ENCODE measurements at regions not wholly inside any gene's neighbourhood (a gene's known extent, or its start where the extent isn't known, plus 50 kb on each side); places are given as distances from the start of the nearest gene placed in this dataset.

- H3K4me2 ChIP-seq (ENCODE audit: control insufficient read depth, extremely low read depth, insufficient read depth, low read depth, low read length): no peak overlapping the region
- H3K9me3 ChIP-seq (ENCODE audit: control insufficient read depth, low read depth, low read length): no peaks in the 10 kb centered on the region
- H3K4me1 ChIP-seq (ENCODE audit: control insufficient read depth, extremely low read depth, insufficient read depth, low read length): no peaks in the 10 kb centered on the region
- no peak overlapping the region for H2AFZ ChIP-seq (ENCODE audit: control insufficient read depth, low read length)
- FAIRE-seq (no peak), DNase-seq (ENCODE audit: low read depth, low spot score) (no peak)
- TF ChIP-seq EZH2 (IDR thresholded peaks at IDR 0.05; ENCODE audit: low read length): no peak
- TF ChIP-seq, protein P1, sequence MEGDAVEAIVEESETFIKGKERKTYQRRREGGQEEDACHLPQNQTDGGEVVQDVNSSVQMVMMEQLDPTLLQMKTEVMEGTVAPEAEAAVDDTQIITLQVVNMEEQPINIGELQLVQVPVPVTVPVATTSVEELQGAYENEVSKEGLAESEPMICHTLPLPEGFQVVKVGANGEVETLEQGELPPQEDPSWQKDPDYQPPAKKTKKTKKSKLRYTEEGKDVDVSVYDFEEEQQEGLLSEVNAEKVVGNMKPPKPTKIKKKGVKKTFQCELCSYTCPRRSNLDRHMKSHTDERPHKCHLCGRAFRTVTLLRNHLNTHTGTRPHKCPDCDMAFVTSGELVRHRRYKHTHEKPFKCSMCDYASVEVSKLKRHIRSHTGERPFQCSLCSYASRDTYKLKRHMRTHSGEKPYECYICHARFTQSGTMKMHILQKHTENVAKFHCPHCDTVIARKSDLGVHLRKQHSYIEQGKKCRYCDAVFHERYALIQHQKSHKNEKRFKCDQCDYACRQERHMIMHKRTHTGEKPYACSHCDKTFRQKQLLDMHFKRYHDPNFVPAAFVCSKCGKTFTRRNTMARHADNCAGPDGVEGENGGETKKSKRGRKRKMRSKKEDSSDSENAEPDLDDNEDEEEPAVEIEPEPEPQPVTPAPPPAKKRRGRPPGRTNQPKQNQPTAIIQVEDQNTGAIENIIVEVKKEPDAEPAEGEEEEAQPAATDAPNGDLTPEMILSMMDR (optimal IDR thresholded peaks at IDR 0.05 in 1 of 3, IDR thresholded peaks at IDR 0.05 in 1 of 3, conservative IDR thresholded peaks at IDR 0.05 in 1 of 3; ENCODE audit: extremely low read depth in 1 of 3, insufficient read depth in 2 of 3, low read length in 3 of 3): no peak
- no peak overlapping the region for H3K4me3 ChIP-seq (ENCODE audit: control insufficient read depth in 2 of 3, extremely low read depth in 1 of 3, insufficient read depth in 2 of 3, low read depth in 1 of 3, low read length in 3 of 3)
- peaks cover 3% of the 10 kb centered on the region for H3K27me3 ChIP-seq (ENCODE audit: control insufficient read depth, extremely low read depth, insufficient read depth, low read length)
- no peaks in the 10 kb centered on the region for H3K9me1 ChIP-seq (ENCODE audit: control insufficient read depth, extremely low read depth, insufficient read depth, low read length)
- no peak overlapping the region for H3K9ac ChIP-seq (ENCODE audit: control insufficient read depth, extremely low read depth, insufficient read depth, low read length)
- dilution Hi-C loops (cut with MboI; ENCODE audit: extremely low pct_ligation_motif_present, low sequenced_read_pairs): no loop called here
- no peaks in the 10 kb centered on the region for H4K20me1 ChIP-seq (ENCODE audit: control insufficient read depth, extremely low read depth, insufficient read depth, low read length)
- H3K79me2 ChIP-seq (ENCODE audit: control insufficient read depth, insufficient read depth, low read length): no peaks in the 10 kb centered on the region
- H3K27ac ChIP-seq (ENCODE audit: control insufficient read depth, insufficient read depth, low read length): no peak overlapping the region
- no peaks in the 10 kb centered on the region for H3K36me3 ChIP-seq (ENCODE audit: control insufficient read depth in 2 of 2, extremely low read depth in 1 of 2, insufficient read depth in 2 of 2, low read length in 2 of 2)
Observed at GRCh38 chr3:187518207-187518606, 150.0 kb downstream of the RTP4 start.

DNA sequence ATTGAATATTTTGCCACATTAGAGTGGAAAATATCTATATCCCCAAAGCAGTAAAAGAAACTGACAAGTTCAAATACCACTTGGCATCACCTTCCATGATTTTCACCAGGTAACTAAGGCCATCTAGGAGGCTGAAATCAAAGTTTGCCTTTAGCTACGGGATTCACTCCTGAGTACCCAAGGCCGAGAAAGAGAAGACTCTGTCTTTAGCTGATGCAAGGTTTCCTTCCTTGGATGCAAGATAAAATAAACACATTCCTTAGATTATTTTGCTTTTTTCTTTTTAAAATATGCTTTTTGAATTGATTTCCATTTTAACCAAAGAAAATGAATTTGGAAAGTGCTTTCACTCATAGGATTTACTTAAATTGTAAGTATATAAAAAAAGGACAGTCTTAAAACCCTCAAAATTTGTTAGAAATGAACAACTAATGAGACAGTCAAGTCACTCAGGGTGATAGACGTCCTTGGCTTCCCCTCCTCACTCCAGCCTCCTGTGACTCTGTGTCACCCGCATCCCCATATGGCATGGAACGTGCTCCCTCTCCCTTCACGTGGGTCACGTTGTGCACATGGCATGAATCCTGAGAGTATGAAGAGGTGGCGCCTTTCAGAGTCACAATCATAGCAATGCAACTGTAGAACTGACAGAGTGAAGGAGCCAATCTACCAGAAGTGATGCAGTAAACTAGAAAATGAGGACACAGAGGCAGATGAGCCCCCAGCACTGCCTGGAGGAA lies 148.4 kb downstream of the RTP4 start:
- dilution Hi-C loops (cut with MboI; ENCODE audit: extremely low pct_ligation_motif_present, low sequenced_read_pairs): no loop called here
- H3K4me2 ChIP-seq (ENCODE audit: control insufficient read depth, extremely low read depth, insufficient read depth, low read depth, low read length): no peak overlapping the region
- H2AFZ ChIP-seq (ENCODE audit: control insufficient read depth, low read length): no peak overlapping the region
- H3K4me1 ChIP-seq (ENCODE audit: control insufficient read depth, extremely low read depth, insufficient read depth, low read length): no peaks in the 10 kb centered on the region
- H3K9ac ChIP-seq (ENCODE audit: control insufficient read depth, extremely low read depth, insufficient read depth, low read length): no peak overlapping the region
- H3K4me3 ChIP-seq (ENCODE audit: control insufficient read depth in 2 of 3, extremely low read depth in 1 of 3, insufficient read depth in 2 of 3, low read depth in 1 of 3, low read length in 3 of 3): no peak overlapping the region
- no peak for TF ChIP-seq EZH2 (IDR thresholded peaks at IDR 0.05; ENCODE audit: low read length)
- TF ChIP-seq, protein P1 (optimal IDR thresholded peaks at IDR 0.05 in 1 of 3, IDR thresholded peaks at IDR 0.05 in 1 of 3, conservative IDR thresholded peaks at IDR 0.05 in 1 of 3; ENCODE audit: extremely low read depth in 1 of 3, insufficient read depth in 2 of 3, low read length in 3 of 3): no peak
- H3K9me1 ChIP-seq (ENCODE audit: control insufficient read depth, extremely low read depth, insufficient read depth, low read length): no peaks in the 10 kb centered on the region
- H3K36me3 ChIP-seq (ENCODE audit: control insufficient read depth in 2 of 2, extremely low read depth in 1 of 2, insufficient read depth in 2 of 2, low read length in 2 of 2): no peaks in the 10 kb centered on the region
- H4K20me1 ChIP-seq (ENCODE audit: control insufficient read depth, extremely low read depth, insufficient read depth, low read length): no peaks in the 10 kb centered on the region
- H3K9me3 ChIP-seq (ENCODE audit: control insufficient read depth, low read depth, low read length): no peaks in the 10 kb centered on the region
- no peaks in the 10 kb centered on the region for H3K79me2 ChIP-seq (ENCODE audit: control insufficient read depth, insufficient read depth, low read length)
- no peak for FAIRE-seq
- H3K27ac ChIP-seq (ENCODE audit: control insufficient read depth, insufficient read depth, low read length): no peak overlapping the region
- no peak for DNase-seq (ENCODE audit: low read depth, low spot score)
- peaks cover 3% of the 10 kb centered on the region for H3K27me3 ChIP-seq (ENCODE audit: control insufficient read depth, extremely low read depth, insufficient read depth, low read length)

All from keratinocyte (primary cell).